HCT116 (cell line): ENCODE measurements at regions not wholly inside any gene's neighbourhood (a gene's known extent, or its start where the extent isn't known, plus 50 kb on each side); places are given as distances from the start of the nearest gene placed in this dataset.

Source experiments
- ATAC-seq: fragments of 200-7000 bp; cut with Tn5 transposase; 2 replicates; pipeline ENCODE4 v1.9.1; 2020; ENCODE audit warnings: mild to moderate bottlenecking, moderate library complexity
- BruUV-seq: library from RNA; stranded (reverse); fragments of 400-500 nt; replicated peaks from 2 replicates; lab custom pipeline; 2021; lab: Mats Ljungman, UMichigan
- CTCF ChIA-PET: fragments of 300-600 bp; sonication (Branson Sonifier 250); formaldehyde crosslinking; loops from one replicate; lab custom pipeline; 2021; ENCODE audit warnings: antibody characterized with exemption; lab: Charles Lee
- POLR2A ChIA-PET: fragments of 300-600, 350-600 bp; sonication (Branson Sonifier 250); formaldehyde crosslinking; loops from one replicate; lab custom pipeline; 2021; ENCODE audit warnings: antibody characterized with exemption; lab: Charles Lee
- RAD21 ChIA-PET, 2 experiments: fragments of 300-600 bp; sonication (Branson Sonifier 250); formaldehyde crosslinking; loops; one replicate each; lab custom pipeline; 2023; ENCODE audit warnings: low total read pairs in 2 of 2; ENCODE audit not compliant: uncharacterized antibody in 2 of 2, unreplicated experiment in 2 of 2, low non-redundant PET in 1 of 2; lab: Charles Lee
- DNase-seq: peaks from one replicate; pipeline ENCODE4 v3.0.0-alpha.2; 2010; ENCODE audit warnings: low read depth, low spot score
- H2AFZ ChIP-seq: fragments of 200-600 bp; shearing (Covaris generic), sonication (generic); 2 replicates; pipeline ENCODE4 v1.6.1; 2017; ENCODE audit warnings: low read depth, mixed run types, mixed read lengths, antibody characterized with exemption, low read length; ENCODE audit not compliant: poor library complexity, severe bottlenecking
- H3K27ac ChIP-seq: 2 replicates; pipeline ENCODE4 v1.5.1; 2012; ENCODE audit warnings: low read depth, low read length
- H3K27me3 ChIP-seq: fragments of 200-600 bp; sonication (generic); 2 replicates; pipeline ENCODE4 v1.6.1; 2016; ENCODE audit warnings: mixed run types, low read length, mixed read lengths; ENCODE audit not compliant: insufficient read depth
- H3K36me3 ChIP-seq, 2 experiments: fragments of 200-500 bp in 1 of 2; fragments of 200-600 bp in 1 of 2; sonication (Bioruptor generic) in 1 of 2; sonication (generic) in 1 of 2; 2 replicates each; pipeline versions ENCODE4 v1.5.1 to v1.6.1; 2014 to 2016; ENCODE audit warnings: low read length in 2 of 2, inconsistent platforms in 1 of 2, mixed read lengths in 1 of 2, mixed run types in 1 of 2; ENCODE audit not compliant: insufficient read depth in 2 of 2, control insufficient read depth in 1 of 2
- H3K4me1 ChIP-seq, 2 experiments: fragments of 200-600 bp in 1 of 2; sonication (generic) in 1 of 2; 2 replicates each; pipeline versions ENCODE4 v1.5.1 to v1.6.1; 2012 to 2017; ENCODE audit warnings: low read length in 2 of 2, inconsistent platforms in 1 of 2, mild to moderate bottlenecking in 1 of 2, mixed read lengths in 1 of 2, mixed run types in 1 of 2, moderate library complexity in 1 of 2; ENCODE audit not compliant: insufficient read depth in 2 of 2, control insufficient read depth in 1 of 2
- H3K4me2 ChIP-seq: fragments of 200-600 bp; sonication (generic); 2 replicates; pipeline ENCODE4 v1.6.1; 2017; ENCODE audit warnings: mixed run types, low read length, mixed read lengths
- H3K4me3 ChIP-seq, 2 experiments: fragments of 200-600 bp in 1 of 2; sonication (generic) in 1 of 2; replicated peaks in 1 of 2; 2 replicates each; pipeline ENCODE4 v1.5.1; 2011 to 2016; ENCODE audit warnings: low read length in 2 of 2, control low read depth in 1 of 2, low read depth in 1 of 2, mild to moderate bottlenecking in 1 of 2, mixed read lengths in 1 of 2, mixed run types in 1 of 2
- H3K79me2 ChIP-seq: fragments of 200-600 bp; sonication (generic); 2 replicates; pipeline ENCODE4 v1.6.1; 2017; ENCODE audit warnings: mild to moderate bottlenecking, mixed run types, low read length, moderate library complexity, mixed read lengths; ENCODE audit not compliant: insufficient read depth
- H3K9ac ChIP-seq: fragments of 200-600 bp; sonication (generic); 2 replicates; pipeline ENCODE4 v1.6.1; 2016; ENCODE audit warnings: low read length, mixed read lengths
- H3K9me2 ChIP-seq: fragments of 200-600 bp; sonication (generic), shearing (Covaris generic); 2 replicates; pipeline ENCODE4 v1.6.1; 2017; ENCODE audit warnings: mixed run types, mild to moderate bottlenecking, moderate library complexity; ENCODE audit not compliant: insufficient read depth
- H3K9me3 ChIP-seq, 2 experiments: fragments of 200-500 bp in 1 of 2; fragments of 200-600 bp in 1 of 2; sonication (Bioruptor generic) in 1 of 2; sonication (generic) in 1 of 2; 2 replicates each; pipeline ENCODE4 v1.6.1; 2014 to 2017; ENCODE audit warnings: low read length in 2 of 2, mixed read lengths in 2 of 2, inconsistent platforms in 1 of 2, low read depth in 1 of 2, mild to moderate bottlenecking in 1 of 2, mixed run types in 1 of 2, moderate library complexity in 1 of 2; ENCODE audit not compliant: control insufficient read depth in 1 of 2, insufficient read depth in 1 of 2
- H4K20me1 ChIP-seq: fragments of 200-600 bp; sonication (generic), shearing (Covaris generic); 2 replicates; pipeline ENCODE4 v1.6.1; 2017; ENCODE audit warnings: mixed run types, mild to moderate bottlenecking, moderate library complexity; ENCODE audit not compliant: insufficient read depth
- EZH2phosphoT487 ChIP-seq: fragments of 200-600 bp; IDR thresholded peaks from 2 replicates; pipeline ENCODE4 v1.6.1; 2018; ENCODE audit warnings: antibody characterized with exemption, borderline replicate concordance
- POLR2AphosphoS5 ChIP-seq: IDR thresholded peaks from 2 replicates; pipeline ENCODE4 v1.6.1; 2011; ENCODE audit warnings: mild to moderate bottlenecking, low read depth, low read length, moderate library complexity
- SP1 ChIP-seq: IDR thresholded peaks from 2 replicates; pipeline ENCODE4 v1.6.1; 2012; ENCODE audit warnings: low read depth
- TCF7L2 ChIP-seq: IDR thresholded peaks from 2 replicates; pipeline ENCODE4 v1.7.0; 2011; ENCODE audit warnings: borderline replicate concordance, inconsistent platforms; ENCODE audit not compliant: insufficient read depth, insufficient read length; ENCODE audit errors: extremely low read depth
- ZFX ChIP-seq: fragments of 450-650 bp; IDR thresholded peaks from 2 replicates; pipeline ENCODE4 v1.6.1; 2017
- intact Hi-C: fragments of 100-400 bp; cut with micrococcal nuclease; formaldehyde crosslinking; loops from 2 replicates; pipeline ENCODE4 v1.10.0; 2022
- TF ChIP-seq, protein P1 (sequence below): IDR thresholded peaks from 2 replicates; pipeline ENCODE4 v1.6.1; 2011; ENCODE audit warnings: mild to moderate bottlenecking, low read length, moderate library complexity; ENCODE audit not compliant: insufficient replicate concordance; ENCODE audit errors: extremely low read depth
- TF ChIP-seq, protein P2 (sequence below), 3 experiments: fragments of 200-600 bp in 1 of 3; sonication (generic) in 1 of 3; IDR thresholded peaks in 2 of 3; conservative IDR thresholded peaks in 1 of 3; 2 replicates each; pipeline ENCODE4 v1.5.1; 2012 to 2017; ENCODE audit warnings: low read depth in 2 of 3, low read length in 2 of 3, antibody characterized with exemption in 1 of 3, borderline replicate concordance in 1 of 3, control low read depth in 1 of 3, mild to moderate bottlenecking in 1 of 3, mixed read lengths in 1 of 3, mixed run types in 1 of 3, moderate library complexity in 1 of 3; ENCODE audit not compliant: insufficient read depth in 1 of 3
- TF ChIP-seq, protein P3 (sequence below): IDR thresholded peaks from 2 replicates; pipeline ENCODE4 v1.6.1; 2012

DNA sequence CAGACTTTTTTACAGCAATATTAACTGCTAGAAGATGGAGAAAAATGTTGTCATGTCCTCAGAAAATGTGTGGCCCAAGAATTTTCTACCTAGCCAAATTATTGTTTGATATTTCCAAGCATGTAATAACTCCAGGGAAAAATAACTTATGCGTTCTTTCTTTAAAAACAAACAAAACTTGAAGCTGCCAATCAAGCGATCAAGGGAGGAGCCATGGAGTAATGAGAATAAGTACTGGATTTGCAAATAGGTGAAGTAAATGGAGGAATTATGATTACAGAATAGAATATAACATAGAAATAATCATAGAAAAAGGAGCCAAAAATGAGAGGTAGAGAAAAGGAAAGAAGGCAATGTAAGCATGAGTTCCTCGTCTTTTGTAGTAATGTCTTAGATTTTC lies 225.3 kb downstream of the DLEU7 start:
- Histone ChIP-seq H3K4me3 (no peak overlapping the region), H2AFZ (no peak overlapping the region), H4K20me1 (no peaks in the 10 kb centered on the region), H3K27me3 (no peaks in the 10 kb centered on the region), H3K4me2 (no peak overlapping the region), H3K9ac (no peak overlapping the region), H3K9me3 (no peaks in the 10 kb centered on the region), H3K4me1 (peaks cover 10 to 12% of the 10 kb centered on the region in 2 experiments), H3K36me3 (no peaks in the 10 kb centered on the region), H3K27ac (no peak overlapping the region), H3K9me2 (no peaks in the 10 kb centered on the region), H3K79me2 (no peaks in the 10 kb centered on the region)
- ChIA-PET CTCF (no interaction called here), RAD21 (no interaction called here), POLR2A (no interaction called here)
- TF ChIP-seq ZFX (no peak), SP1 (no peak), TCF7L2 (no peak), POLR2AphosphoS5 (no peak), EZH2phosphoT487 (no peak)
- TF ChIP-seq, protein P1, sequence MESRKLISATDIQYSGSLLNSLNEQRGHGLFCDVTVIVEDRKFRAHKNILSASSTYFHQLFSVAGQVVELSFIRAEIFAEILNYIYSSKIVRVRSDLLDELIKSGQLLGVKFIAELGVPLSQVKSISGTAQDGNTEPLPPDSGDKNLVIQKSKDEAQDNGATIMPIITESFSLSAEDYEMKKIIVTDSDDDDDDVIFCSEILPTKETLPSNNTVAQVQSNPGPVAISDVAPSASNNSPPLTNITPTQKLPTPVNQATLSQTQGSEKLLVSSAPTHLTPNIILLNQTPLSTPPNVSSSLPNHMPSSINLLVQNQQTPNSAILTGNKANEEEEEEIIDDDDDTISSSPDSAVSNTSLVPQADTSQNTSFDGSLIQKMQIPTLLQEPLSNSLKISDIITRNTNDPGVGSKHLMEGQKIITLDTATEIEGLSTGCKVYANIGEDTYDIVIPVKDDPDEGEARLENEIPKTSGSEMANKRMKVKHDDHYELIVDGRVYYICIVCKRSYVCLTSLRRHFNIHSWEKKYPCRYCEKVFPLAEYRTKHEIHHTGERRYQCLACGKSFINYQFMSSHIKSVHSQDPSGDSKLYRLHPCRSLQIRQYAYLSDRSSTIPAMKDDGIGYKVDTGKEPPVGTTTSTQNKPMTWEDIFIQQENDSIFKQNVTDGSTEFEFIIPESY = no peak
- TF ChIP-seq, protein P2, sequence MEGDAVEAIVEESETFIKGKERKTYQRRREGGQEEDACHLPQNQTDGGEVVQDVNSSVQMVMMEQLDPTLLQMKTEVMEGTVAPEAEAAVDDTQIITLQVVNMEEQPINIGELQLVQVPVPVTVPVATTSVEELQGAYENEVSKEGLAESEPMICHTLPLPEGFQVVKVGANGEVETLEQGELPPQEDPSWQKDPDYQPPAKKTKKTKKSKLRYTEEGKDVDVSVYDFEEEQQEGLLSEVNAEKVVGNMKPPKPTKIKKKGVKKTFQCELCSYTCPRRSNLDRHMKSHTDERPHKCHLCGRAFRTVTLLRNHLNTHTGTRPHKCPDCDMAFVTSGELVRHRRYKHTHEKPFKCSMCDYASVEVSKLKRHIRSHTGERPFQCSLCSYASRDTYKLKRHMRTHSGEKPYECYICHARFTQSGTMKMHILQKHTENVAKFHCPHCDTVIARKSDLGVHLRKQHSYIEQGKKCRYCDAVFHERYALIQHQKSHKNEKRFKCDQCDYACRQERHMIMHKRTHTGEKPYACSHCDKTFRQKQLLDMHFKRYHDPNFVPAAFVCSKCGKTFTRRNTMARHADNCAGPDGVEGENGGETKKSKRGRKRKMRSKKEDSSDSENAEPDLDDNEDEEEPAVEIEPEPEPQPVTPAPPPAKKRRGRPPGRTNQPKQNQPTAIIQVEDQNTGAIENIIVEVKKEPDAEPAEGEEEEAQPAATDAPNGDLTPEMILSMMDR (IDR thresholded peaks at IDR 0.05 in 2 of 3, conservative IDR thresholded peaks at IDR 0.05 in 1 of 3; ENCODE audit: borderline replicate concordance in 1 of 3, insufficient read depth in 1 of 3, low read depth in 2 of 3, low read length in 2 of 3) = no peak
- TF ChIP-seq, protein P3, sequence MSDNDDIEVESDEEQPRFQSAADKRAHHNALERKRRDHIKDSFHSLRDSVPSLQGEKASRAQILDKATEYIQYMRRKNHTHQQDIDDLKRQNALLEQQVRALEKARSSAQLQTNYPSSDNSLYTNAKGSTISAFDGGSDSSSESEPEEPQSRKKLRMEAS = no peak
- ATAC-seq (no peak), DNase-seq (no peak)
- BruUV-seq = no TSS peak
- intact Hi-C loops = no loop called here
